PC-9 (cell line): ENCODE measurements at regions not wholly inside any gene's neighbourhood (a gene's known extent, or its start where the extent isn't known, plus 50 kb on each side); places are given as distances from the start of the nearest gene placed in this dataset.
"Not testable (repeated sequence)": the region's sequence is repeated elsewhere in the genome, so short reads cannot be mapped to it uniquely, and the experiment has no call there.

ENCODE experiments used
- BruUV-seq: library from RNA; stranded (reverse); fragments of 400-500 nt; replicated peaks from 2 replicates; lab custom pipeline; 2021; lab: Mats Ljungman, UMichigan
- CTCF ChIA-PET: fragments of 300-600 bp; sonication (Branson Sonifier 250); formaldehyde crosslinking; loops from one replicate; lab custom pipeline; 2022; ENCODE audit warnings: antibody characterized with exemption; lab: Charles Lee
- POLR2A ChIA-PET: fragments of 300-600 bp; sonication (Branson Sonifier 250); formaldehyde crosslinking; loops from one replicate; lab custom pipeline; 2022; ENCODE audit warnings: antibody characterized with exemption; ENCODE audit not compliant: unreplicated experiment; lab: Charles Lee
- DNase-seq, 2 experiments: peaks; one replicate each; pipeline versions ENCODE4 v3.0.0 to v3.0.0-alpha.2; 2015 to 2022; ENCODE audit warnings: mixed read lengths in 1 of 2
- H2AFZ ChIP-seq: fragments of 200-600 bp; sonication (generic); 2 replicates; pipeline ENCODE4 v1.8.1; 2017; ENCODE audit warnings: antibody characterized with exemption
- H3F3A ChIP-seq: fragments of 200-600 bp; sonication (generic); 2 replicates; pipeline ENCODE4 v1.8.1; 2017; ENCODE audit warnings: antibody characterized with exemption, mild to moderate bottlenecking, low read depth; ENCODE audit not compliant: insufficient read depth
- H3K27ac ChIP-seq: fragments of 200-600 bp; sonication (generic); 2 replicates; pipeline ENCODE4 v1.6.1; 2016; ENCODE audit warnings: mixed run types
- H3K27me3 ChIP-seq: fragments of 200-600 bp; sonication (generic); 2 replicates; pipeline ENCODE4 v1.6.1; 2016; ENCODE audit warnings: low read depth, mixed run types; ENCODE audit not compliant: insufficient read depth
- H3K36me3 ChIP-seq: fragments of 200-600 bp; sonication (generic); 2 replicates; pipeline ENCODE4 v1.6.1; 2016; ENCODE audit warnings: low read depth, mixed run types
- H3K4me1 ChIP-seq: fragments of 200-600 bp; sonication (generic); replicated peaks from 2 replicates; pipeline ENCODE4 v1.6.1; 2016; ENCODE audit warnings: mixed run types; ENCODE audit not compliant: insufficient read depth
- H3K4me2 ChIP-seq: fragments of 200-600 bp; sonication (generic); 2 replicates; pipeline ENCODE4 v1.6.1; 2017; ENCODE audit warnings: mixed run types
- H3K4me3 ChIP-seq: fragments of 200-600 bp; sonication (generic); 2 replicates; pipeline ENCODE4 v1.6.1; 2016; ENCODE audit warnings: mixed run types
- H3K79me2 ChIP-seq: fragments of 200-600 bp; sonication (generic); 2 replicates; pipeline ENCODE4 v1.6.1; 2017; ENCODE audit warnings: low read depth, mixed run types
- H3K9me2 ChIP-seq: fragments of 200-600 bp; sonication (generic); 2 replicates; pipeline ENCODE4 v1.8.1; 2017; ENCODE audit warnings: mild to moderate bottlenecking; ENCODE audit not compliant: insufficient read depth
- H3K9me3 ChIP-seq: fragments of 200-600 bp; sonication (generic); 2 replicates; pipeline ENCODE4 v1.8.1; 2016; ENCODE audit warnings: low read depth; ENCODE audit not compliant: insufficient read depth
- H4K20me1 ChIP-seq: fragments of 200-600 bp; sonication (generic); 2 replicates; pipeline ENCODE4 v1.8.1; 2017; ENCODE audit not compliant: insufficient read depth
- CTCF ChIP-seq: fragments of 200-600 bp; sonication (generic); conservative IDR thresholded peaks from 2 replicates; pipeline ENCODE4 v1.6.1; 2017; ENCODE audit warnings: mixed run types, antibody characterized with exemption, mild to moderate bottlenecking, moderate library complexity
- EZH2 ChIP-seq: fragments of 200-600 bp; sonication (generic); IDR thresholded peaks from 2 replicates; pipeline ENCODE4 v1.8.0; 2017; ENCODE audit warnings: antibody characterized with exemption, low read depth
- intact Hi-C: fragments of 100-400 bp; cut with micrococcal nuclease; formaldehyde crosslinking; loops from one replicate; pipeline ENCODE4 v1.10.0; 2022; ENCODE audit not compliant: unreplicated experiment

GRCh38 chr5:125075567-125075966 is 329.1 kb upstream of the ZNF608 start:
- POLR2A ChIA-PET: no interaction called here

GRCh38 chr5:125079028-125079427 is 332.6 kb upstream of the ZNF608 start:
- BruUV-seq, POLR2A ChIA-PET: not testable (repeated sequence)

More at GRCh38 chr5:125075567-125075966, 329.1 kb upstream of the ZNF608 start:
- Histone ChIP-seq H3K4me2 (no peak overlapping the region), H3K4me1 (no peaks in the 10 kb centered on the region), H2AFZ (no peak overlapping the region), H3K4me3 (no peak overlapping the region), H4K20me1 (no peaks in the 10 kb centered on the region), H3K27ac (no peak overlapping the region), H3K79me2 (no peaks in the 10 kb centered on the region), H3K9me2 (no peaks in the 10 kb centered on the region), H3K27me3 (no peaks in the 10 kb centered on the region), H3F3A (no peaks in the 10 kb centered on the region), H3K9me3 (peaks cover 7% of the 10 kb centered on the region), H3K36me3 (no peaks in the 10 kb centered on the region)
- TF ChIP-seq EZH2 (no peak), CTCF (no peak)
- CTCF ChIA-PET: no interaction called here
- DNase-seq: no peak
- intact Hi-C loops: no loop called here
- BruUV-seq: no TSS peak

GRCh38 chr5:125081101-125081500 is 334.7 kb upstream of the ZNF608 start:
- no peak overlapping the region for H3K4me3 ChIP-seq
- H3K36me3 ChIP-seq: no peaks in the 10 kb centered on the region
- H3K79me2 ChIP-seq: no peaks in the 10 kb centered on the region
- no peak overlapping the region for H3K4me2 ChIP-seq
- H3K4me1 ChIP-seq: no peaks in the 10 kb centered on the region
- no peak for TF ChIP-seq EZH2
- TF ChIP-seq CTCF: no peak
- no peak for DNase-seq
- no peaks in the 10 kb centered on the region for H3K27me3 ChIP-seq
- no peaks in the 10 kb centered on the region for H3K9me2 ChIP-seq
- H3F3A ChIP-seq: no peaks in the 10 kb centered on the region
- intact Hi-C loops: no loop called here
- no peaks in the 10 kb centered on the region for H4K20me1 ChIP-seq
- no peak overlapping the region for H3K27ac ChIP-seq
- ChIA-PET CTCF (no interaction called here), POLR2A (no interaction called here)
- BruUV-seq: no TSS peak
- no peaks in the 10 kb centered on the region for H3K9me3 ChIP-seq
- no peak overlapping the region for H2AFZ ChIP-seq

More at GRCh38 chr5:125079028-125079427, 332.6 kb upstream of the ZNF608 start:
- H3K36me3 ChIP-seq, H3F3A ChIP-seq, H3K27me3 ChIP-seq, H3K4me1 ChIP-seq, H3K9me3 ChIP-seq, DNase-seq, H3K9me2 ChIP-seq, H3K4me3 ChIP-seq, H3K4me2 ChIP-seq, H3K79me2 ChIP-seq, H2AFZ ChIP-seq, H3K27ac ChIP-seq, CTCF ChIA-PET, H4K20me1 ChIP-seq, intact Hi-C loops: not testable (repeated sequence)

- no peak overlapping the region for H3K4me3 ChIP-seq
- H3K4me2 ChIP-seq: no peak overlapping the region
- H3K79me2 ChIP-seq: no peaks in the 10 kb centered on the region
- H3K27ac ChIP-seq: no peak overlapping the region
- TF ChIP-seq CTCF (no peak), EZH2 (no peak)
- H3K27me3 ChIP-seq: no peaks in the 10 kb centered on the region
- no peak overlapping the region for H2AFZ ChIP-seq
- BruUV-seq: no TSS peak
- no peaks in the 10 kb centered on the region for H4K20me1 ChIP-seq
- no peaks in the 10 kb centered on the region for H3K4me1 ChIP-seq
- DNase-seq: no peak
- no peaks in the 10 kb centered on the region for H3K9me2 ChIP-seq
- H3F3A ChIP-seq: no peaks in the 10 kb centered on the region
- CTCF ChIA-PET: no interaction called here
- intact Hi-C loops: no loop called here
- H3K9me3 ChIP-seq: no peaks in the 10 kb centered on the region
- POLR2A ChIA-PET: no interaction called here
- no peaks in the 10 kb centered on the region for H3K36me3 ChIP-seq
These were observed 337.5 kb upstream of the ZNF608 start for GRCh38 chr5:125083981-125084380.
